ENCODE measurements at regions not wholly inside any gene's neighbourhood (a gene's known extent, or its start where the extent isn't known, plus 50 kb on each side); places are given as distances from the start of the nearest gene placed in this dataset.
"Not testable (repeated sequence)": the region's sequence is repeated elsewhere in the genome, so short reads cannot be mapped to it uniquely, and the experiment has no call there.

DNA sequence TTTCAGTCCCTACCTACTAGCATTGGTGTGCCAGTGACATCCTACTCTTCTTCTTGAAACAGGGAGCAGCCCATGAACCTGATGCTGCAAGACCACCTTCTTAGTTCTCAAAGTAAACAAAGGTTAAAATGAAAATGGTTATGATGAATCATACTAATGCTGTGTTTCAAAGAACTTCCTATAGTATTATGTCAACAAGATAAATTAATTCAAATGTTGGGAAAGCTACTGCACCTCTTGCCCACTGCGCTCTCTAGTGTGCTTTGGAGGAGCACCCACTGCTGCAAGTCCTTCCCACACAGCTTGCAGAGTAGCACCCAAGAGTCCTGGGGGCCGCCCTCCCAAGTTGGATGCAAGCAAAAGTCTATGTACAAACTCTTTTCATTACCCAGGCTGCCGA lies 81.1 kb downstream of the CD200R1L start:
- DNase-seq (ENCODE audit: low read depth) = no peak

DNA sequence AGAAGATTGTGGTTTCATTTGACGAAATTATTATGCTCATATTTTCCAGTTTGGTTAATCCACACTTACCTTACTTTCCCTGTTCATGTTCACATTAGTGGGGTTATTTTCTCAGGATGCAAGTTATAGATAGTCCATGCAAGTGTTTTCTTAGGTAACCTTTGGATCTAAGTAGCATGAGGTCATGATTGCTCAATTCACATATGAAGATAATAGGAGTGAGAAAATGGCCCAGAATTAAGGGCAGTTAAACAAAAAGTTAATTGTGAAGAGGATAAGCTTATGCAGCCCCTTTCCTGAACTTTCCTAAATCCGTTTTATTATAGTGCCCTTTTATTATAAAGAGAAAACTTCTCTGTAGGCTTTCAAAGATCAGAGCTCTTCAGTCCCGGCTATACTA lies 83.4 kb downstream of the CD200R1L start:
- DNase-seq (ENCODE audit: low read depth) = no peak

DNA sequence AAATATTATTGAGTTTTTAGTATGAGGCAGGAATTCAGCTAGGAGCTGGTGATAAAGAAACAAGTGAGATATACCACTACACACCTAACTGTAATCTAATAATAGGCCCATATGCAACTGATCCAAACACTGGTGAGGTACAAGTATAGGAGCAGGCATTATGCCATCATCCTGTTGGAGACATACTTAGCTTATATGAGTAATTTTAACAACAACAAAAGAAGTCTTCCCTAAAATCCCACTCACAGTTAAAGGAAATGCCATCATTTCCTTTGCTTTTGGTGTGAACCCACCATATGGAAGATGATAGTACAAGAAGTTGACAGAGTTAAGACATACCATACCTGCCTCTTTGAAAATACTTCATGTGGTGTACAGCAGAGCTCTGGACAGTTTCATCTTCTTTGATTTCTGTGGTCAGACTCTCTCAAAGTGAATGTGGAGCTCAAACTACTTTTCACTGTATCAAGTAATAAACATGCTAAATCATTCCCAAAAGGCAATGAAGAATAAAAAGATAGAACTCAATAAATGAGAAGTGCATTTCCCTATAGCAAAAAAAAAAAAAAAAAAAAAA lies 85.5 kb downstream of the CD200R1L start:
- DNase-seq (ENCODE audit: low read depth) = no peak

DNA sequence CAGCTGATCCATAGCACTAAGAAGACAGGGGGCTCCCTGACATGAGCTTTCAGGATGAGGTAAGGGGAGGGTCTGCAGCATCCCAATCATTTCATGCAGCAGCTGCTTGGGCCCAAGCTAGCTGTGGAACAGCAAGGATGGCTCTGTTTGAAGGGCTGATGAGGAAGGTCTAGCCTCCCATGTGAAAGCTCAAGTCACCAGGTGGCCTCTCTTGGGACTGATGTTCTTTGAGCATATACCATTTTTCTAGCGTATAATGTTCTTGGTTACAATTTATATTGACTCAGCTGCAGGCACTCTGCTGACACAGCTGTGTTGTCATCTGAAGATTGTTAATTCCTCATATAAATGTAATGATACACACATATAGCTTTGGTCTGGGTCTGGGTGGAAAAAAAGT lies 87.0 kb downstream of the CD200R1L start:
- no peak for DNase-seq (ENCODE audit: low read depth)

DNA sequence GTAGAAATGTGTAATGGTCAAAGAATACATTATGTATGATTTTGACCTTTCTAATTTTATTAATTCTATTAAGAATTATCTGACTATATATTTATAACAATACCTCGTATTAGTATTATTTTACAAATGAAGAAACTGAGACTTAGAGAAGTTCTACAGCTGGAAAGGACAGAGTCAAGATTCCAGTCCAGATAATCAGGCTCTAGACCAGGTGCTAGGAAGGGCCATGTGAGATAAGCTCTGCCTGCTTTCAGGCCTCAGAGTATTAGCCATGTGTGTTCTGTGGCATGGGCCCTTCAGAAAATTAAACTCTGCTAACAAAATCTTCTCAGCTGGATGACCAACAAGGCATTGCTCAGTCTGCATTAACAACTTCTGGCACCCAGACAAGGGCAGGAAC lies 87.5 kb downstream of the CD200R1L start:
- DNase-seq (ENCODE audit: low read depth) = no peak

DNA sequence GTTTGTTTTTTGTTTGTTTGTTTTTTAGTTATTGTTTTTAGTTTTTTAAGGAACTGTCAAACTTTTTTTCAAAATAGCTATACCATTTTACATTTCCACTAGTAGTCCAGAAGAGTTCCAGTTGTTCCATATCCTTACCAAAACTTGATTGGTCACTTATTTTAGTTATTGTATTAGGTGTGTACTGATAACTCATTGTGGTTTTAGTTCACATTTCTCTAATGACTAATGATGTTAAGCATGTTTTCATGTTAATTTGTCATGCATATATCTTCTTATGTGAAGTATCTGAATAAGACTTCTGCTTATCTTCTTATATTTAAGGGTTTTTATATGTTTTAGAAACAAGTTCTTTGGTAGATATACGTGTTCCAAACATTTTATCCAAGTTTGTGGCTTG lies 89.5 kb downstream of the CD200R1L start:
- no peak for DNase-seq (ENCODE audit: low read depth)

DNA sequence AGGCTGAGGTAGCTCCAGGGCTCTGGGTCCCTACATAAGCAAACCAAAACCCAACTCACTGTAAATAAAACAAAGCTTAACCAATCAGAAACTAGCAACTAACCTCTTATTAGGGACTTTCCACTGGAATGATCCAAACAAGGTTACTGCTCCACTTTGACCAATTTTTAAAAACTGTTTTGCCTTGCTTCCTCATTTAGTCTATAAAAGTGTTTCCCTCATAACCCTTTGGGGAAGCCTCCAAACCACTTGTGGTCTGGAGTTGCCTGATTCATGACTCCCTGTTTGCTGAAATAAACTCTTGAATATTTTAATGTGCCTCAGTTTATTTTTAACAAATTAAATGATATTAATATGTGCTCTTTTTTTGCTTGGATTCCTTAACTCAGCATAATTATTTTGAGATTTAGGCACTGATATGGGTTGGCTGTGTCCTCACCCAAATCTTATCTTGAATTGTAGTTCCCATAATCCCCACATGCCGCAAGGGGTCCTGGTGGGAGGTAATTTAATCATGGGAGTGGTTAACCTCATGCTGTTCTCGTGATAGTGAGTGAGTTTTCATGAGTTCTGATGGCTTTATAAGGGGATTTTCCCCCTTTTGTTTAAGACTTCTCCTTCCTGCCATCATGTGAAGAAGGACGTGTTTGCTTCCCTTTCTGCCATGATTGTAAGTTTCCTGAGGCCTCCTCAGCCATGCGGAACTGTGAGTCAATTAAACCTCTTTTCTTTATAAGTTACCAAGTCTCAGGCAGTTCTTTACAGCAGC lies 90.6 kb downstream of the CD200R1L start:
- no peak for DNase-seq (ENCODE audit: low read depth)

DNA sequence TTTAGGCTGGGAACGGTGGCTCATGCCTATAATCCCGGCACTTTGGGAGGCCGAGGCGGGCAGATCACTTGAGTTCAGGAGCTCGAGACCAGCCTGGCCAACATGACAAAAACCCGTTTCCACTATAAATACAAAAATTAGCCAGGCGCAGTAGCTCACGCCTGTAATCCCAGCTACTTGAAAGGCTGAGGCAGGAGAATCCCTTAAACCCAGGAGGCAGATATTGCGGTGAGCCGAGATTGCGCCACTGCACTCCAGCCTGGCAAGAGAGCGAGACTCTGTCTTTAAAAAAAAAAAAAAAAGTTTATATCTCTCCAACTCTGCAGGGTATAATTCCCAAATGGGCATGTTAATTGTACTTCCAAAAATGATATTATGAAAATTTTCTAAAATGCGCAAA lies 91.6 kb downstream of the CD200R1L start:
- DNase-seq (ENCODE audit: low read depth) = not testable (repeated sequence)

DNA sequence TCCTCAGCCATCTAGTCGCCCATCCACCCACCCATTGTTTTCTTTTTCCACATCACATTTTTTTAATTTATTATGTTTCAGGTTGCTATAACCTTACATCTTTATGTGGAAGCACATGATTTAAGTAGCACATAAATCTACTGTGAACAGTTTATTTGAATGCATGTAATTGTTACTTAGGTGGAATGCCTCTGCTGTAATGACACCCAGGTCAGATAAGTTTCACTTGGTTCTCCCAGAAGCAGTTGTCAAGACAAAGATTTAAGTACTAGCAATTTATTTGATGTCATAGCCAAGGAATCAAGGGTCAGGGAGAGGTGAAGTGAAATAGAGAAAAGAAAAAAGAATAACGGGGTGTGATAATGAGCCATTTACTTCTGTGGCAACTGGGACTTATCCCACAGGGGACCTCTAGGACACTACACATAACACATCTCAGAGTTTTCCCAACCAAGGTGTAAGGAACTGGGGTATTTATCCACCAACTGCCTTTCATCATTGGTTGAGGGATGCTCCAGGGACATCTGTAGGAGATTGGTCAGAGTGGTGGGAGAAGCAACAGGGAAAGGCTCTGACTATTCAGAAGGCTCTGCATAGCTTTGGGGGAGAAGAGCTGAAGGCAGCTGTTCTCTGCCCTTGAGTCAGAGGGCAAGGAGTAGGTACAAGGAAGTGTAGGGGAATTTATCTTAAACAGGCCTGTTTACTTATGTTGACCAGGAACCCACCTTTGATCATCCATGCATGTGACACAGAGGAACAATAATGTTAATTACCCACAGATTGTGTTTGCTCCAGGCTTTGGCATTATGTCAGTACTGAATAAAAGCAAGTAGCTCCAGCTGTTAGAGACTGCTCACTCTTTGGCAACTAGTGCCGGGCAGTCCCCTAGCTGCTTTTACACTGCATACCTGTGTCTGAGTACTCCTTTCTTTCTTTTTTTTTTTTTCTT lies 94.8 kb downstream of the CD200R1L start:
- DNase-seq (ENCODE audit: low read depth) = no peak

DNA sequence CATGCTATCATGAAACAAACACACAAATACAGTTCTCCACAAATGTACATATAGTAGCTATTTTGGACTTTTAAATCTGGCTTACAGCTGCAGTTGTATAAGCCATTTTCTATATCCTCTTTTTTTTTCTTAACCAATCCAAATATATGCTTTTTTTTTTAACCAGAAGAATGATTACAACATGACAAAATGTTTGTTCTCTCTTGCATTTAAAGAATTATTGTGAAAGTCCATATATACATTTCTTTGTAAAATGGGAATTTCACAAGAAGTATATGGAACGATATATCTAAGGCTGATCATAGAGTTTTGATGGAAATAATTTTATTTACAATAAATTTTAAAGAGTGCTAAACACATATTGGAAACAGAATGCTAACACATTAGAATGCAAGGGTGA lies 95.6 kb downstream of the CD200R1L start:
- no peak for DNase-seq (ENCODE audit: low read depth)

DNA sequence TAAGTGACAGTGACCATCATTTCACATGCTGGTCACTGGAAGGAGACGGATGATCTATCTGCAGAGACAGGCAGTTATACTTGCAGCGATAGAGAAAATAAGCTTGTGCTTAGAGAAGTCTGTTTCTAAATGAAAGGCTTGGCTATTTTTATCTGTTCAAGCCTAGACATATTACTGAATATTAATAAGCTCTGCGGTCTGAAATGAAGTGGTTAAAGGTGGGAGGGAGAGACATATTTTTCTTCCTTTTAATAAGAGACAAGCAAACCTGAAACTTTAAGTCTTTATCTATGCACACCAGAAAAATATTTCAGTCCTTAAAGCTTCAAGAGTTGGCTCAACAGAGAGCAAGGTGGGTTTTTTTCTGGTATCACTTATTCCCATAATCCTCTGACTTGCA lies 99.0 kb downstream of the CD200R1L start:
- DNase-seq (ENCODE audit: low read depth) = no peak

DNA sequence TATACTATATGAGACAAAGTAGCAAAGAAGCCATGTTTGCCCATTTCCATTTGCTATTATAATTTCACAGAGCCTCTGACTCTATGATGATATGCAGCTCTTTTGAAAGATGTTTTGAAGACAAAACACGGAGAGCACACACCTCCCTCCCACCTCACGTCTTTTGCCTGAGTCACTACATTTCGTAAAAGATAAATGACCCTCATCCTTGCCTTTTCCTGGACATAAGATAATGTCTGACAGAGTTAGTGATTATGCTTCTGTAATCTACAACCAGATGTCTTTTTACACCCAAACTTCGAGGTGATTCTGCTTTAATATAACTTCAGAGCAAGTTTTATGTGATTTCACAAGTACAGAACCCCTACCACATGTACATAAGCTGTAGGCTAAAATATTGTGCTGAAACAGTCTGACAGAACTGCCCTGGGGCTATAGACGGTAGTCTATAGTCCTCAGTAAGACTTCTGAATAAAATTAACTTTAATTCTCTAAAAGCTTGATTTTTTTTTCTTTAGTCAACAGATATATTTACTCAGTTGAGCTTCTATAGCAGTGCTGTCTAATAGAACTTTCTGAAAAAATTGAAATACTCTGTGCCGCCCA lies 99.9 kb downstream of the CD200R1L start:
- no peak for DNase-seq (ENCODE audit: low read depth)

DNA sequence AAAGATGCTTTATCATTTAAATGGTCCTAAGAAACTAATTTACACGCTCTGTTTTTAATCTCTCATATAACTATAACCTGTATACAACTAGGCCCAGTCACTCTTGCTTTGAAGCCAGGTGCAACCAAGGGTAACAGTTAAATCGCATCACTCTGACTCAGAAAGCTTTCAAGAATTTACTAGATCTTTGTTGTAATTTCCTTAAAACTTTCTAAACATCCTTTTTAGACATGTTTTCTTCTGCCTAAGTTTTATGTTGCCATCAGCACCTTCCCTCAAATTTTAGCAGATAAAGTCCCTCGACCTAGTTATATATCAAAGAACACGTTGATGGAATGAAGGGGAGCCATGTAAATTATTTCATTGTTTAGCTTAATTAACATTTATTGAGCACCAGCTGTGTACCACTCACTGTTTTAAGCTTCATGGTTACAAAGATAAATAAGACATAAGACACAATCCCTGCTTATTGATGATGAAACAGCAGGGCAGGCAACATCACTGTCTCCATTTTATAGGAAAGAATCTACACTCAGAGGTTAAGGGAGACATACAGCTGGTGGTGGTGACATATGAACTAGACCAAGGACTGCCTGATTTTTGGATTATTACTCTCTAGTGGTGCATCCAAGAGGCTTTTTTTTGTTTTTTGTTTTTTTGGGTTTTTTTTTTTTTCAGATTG lies 101.0 kb downstream of the CD200R1L start:
- no peak for DNase-seq (ENCODE audit: low read depth)

DNA sequence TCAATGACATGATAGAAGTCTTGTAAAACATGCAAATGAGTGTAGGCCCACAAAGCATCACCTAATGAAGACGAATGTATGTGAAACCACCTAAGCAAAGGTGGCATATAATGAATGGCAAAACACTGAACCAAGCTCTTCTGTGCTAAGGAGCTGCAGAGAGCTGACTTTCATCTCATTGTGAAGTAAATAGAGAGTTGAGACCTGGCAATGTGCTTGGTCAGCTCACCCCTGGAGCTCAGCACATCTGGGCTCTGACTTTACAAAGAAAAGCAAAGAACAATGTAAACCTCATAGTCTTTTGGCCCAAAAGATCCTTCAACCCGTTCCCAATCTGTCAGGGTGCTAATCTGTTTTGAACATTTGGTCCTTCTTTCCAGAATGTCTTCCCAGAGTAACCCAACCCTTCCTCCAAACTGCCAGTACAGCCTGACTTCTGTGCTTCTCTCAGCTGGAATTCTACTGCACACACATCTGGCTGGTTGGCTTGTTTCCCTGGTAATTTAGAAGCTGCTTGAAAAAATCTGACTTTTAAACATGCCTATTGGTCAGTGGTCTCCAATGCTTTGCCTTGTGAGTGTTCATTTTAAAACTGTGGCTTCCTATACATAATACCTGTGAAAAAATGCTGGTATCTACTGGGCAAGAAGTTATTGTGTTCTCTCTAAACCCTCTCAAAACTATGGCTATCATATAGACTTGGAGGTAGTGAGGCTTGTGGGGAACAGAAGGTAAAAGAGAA lies 101.7 kb downstream of the CD200R1L start:
- DNase-seq (ENCODE audit: low read depth) = peak; percentile 30

DNA sequence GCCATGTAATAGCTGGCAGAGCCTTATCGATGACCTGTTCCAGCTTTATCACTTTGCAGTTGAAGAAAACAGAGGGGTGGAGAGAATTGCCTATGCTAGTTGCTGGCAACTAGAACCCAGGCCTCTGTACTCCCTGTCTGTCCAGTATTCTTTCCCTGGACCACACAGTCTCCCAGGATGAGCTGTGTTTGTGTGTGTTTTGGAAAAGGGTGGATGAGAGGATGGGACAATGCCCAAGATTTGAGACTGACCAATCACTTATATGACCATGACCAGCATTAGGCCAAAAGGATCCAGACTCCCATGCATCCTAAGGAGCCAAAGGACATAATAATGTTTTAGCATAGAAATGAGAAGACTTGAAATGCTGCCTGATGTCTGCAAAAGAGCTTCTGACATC lies 102.6 kb downstream of the CD200R1L start:
- no peak for DNase-seq (ENCODE audit: low read depth)

DNA sequence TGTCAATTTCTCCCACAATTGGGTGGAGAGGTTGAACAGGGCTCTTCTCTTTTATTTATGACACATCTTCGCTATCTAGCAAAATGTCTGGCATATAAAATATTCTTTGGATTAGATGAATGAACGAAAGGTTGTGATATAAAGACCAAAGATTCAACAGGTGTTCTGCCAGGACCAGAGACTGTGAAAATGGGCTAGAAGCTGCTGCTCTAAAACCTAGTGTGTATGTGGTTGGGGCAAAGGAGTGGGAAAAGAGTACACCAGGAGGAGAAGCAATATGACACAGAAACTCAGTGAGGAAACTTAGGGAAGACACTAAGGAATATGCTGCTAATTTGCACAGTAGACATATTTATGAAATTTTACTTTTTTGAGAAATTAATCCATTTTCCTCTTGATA lies 102.0 kb upstream of the CCDC80 start:
- DNase-seq (ENCODE audit: low read depth) = no peak

DNA sequence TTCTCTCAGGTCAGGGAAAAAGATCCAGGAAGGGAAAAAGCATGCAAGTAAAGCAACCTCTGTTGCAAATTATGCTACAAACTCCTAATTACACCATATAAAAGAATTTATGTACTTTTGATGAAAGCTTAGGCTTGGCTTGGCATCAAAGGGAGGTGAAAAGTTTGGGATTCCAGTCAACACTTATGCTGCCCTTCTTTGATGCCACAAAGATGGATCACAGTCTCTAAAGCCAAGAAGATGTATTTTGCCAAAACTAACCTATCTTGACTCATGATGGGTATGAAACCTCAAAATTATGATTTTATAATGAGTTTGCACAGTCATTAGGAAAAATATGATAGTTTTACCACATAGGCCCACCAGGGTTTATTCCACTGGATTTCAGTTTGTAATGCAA lies 101.0 kb upstream of the CCDC80 start:
- DNase-seq (ENCODE audit: low read depth) = no peak

DNA sequence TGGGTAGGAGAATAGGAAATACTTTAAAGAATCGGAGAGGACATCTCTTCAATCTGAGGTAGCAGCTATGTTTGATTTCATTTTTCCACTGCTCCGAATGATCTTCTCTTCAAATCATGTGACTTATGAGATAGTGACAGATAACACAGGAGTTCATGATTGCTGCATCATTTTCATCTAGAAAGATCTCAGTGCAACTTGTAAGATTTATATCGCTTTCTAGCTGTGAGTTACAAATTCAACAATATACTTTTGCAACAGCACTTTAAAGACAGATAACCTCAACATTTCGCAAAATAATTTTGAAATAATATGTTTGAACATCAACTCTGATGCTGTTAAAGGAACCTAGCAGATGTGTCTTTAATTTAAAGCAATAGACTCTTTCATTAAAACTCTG lies 99.9 kb upstream of the CCDC80 start:
- DNase-seq (ENCODE audit: low read depth) = no peak

DNA sequence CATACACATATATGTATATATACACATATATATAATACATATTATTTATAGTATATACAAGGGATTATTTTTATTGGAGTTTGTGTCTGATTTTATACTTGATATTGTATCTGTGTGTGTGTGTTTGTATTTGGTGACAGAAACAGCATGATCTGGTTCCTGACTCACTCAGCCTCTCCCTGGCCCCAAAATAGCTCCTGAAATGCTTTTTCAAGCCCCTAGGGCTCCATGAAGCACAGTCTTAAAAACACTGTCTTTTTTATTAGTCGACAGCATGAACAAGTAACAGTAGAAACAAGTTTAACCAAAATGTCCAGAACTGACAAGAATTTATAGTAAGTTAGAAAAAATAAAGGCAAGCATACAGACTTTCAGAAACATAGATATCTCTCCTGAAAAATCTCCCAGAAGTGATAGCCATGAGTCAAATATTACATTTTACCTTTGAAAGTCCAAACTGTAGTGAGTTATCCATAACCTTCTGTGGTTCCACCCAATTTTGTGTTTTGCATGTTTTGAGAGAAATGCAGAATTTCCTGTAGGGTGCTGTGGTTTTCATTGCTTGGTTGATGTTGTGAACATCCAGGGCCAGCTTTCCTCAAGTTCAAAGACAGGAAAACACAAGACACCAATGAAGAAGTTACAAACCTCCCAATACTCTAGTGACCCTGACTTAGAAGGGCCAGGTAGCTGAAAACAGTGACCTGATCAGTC lies 98.5 kb upstream of the CCDC80 start:
- no peak for DNase-seq (ENCODE audit: low read depth)

DNA sequence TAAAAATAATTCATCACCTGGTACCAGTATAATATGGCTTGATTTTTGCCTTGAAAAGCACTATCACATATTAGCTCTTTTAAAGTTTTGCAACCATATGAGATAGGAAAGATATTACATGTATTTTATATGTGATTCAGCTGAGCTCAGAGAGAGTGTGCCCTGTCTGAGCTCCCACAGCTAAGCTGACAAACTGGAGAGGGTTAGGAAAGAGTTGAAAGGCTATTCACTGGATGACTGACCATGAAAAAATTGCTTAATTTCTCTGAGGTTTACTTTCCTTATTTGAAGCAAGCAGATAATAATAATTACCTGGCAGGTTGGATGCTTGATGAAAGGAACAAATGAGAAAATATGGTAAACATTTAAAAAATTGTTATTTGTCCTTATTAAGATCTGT lies 97.4 kb upstream of the CCDC80 start:
- DNase-seq (ENCODE audit: low read depth) = no peak
